ENCODE measurements at regions not wholly inside any gene's neighbourhood (a gene's known extent, or its start where the extent isn't known, plus 50 kb on each side); places are given as distances from the start of the nearest gene placed in this dataset.

DNA sequence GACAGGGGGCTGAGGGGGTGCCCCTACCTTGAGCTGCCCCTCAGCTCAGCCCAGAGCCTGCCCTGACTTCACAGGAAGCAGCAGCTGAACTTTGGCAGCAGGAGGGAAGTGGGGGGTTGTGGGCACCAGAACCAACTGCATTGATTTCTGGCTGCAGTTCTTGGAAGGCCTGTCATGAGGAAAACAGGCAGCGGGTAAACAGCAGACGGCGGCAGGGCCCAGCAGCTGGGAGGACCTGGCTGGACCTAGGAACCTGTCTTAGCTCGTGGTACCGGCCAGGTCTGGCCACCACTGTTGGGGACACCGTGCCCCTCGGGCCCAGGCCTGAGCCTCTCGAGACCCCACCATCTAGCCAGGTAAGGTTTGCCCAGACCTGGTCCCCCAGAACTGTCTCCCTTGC lies 154.2 kb upstream of the MYL2 start:
- ChIA-PET CTCF (ENCODE audit: partially characterized antibody) (interaction anchor here (0.6 to 1.6 kb wide), 3 partner anchors 50 to 1139 kb away, joined by 3 to 4 read pairs (median 3); no protein-coding TSS in a partner anchor), POLR2A (ENCODE audit: partially characterized antibody) (interaction anchor here (1.2 to 1.3 kb wide), 2 partner anchors 14 to 37 kb away, joined by 4 to 5 read pairs; no protein-coding TSS in a partner anchor)
- FAIRE-seq (no peak), DNase-seq (ENCODE audit: low read depth in 1 of 2, low spot score in 2 of 2) (no peak)
- Histone ChIP-seq H2AK5ac (ENCODE audit: low read depth, low read length) (no peak overlapping the region), H3K4me1 (replicated peaks in 1 of 4; ENCODE audit: control insufficient read depth in 3 of 4, insufficient read depth in 4 of 4, low read length in 3 of 4) (peaks cover 1 to 15% (median 11%) of the 10 kb centered on the region in 4 experiments; a peak in 6 of 7 replicates), H3K27ac (ENCODE audit: low read depth, low read length) (no peak overlapping the region), H2BK5ac (ENCODE audit: low read depth, low read length) (no peak overlapping the region), H3K27me3 (replicated peaks in 1 of 4; ENCODE audit: control insufficient read depth in 3 of 4, extremely low read depth in 1 of 4, insufficient read depth in 3 of 4, low read length in 3 of 4) (no peaks in the 10 kb centered on the region), H3K18ac (ENCODE audit: extremely low read depth, low read length) (no peak overlapping the region), H2BK12ac (ENCODE audit: low read depth, low read length) (no peak overlapping the region), H3K56ac (replicated peaks; ENCODE audit: insufficient read length, low read depth, low read length) (no peak overlapping the region), H2BK120ac (replicated peaks; ENCODE audit: low read depth, low read length) (no peak overlapping the region), H3K79me1 (ENCODE audit: low read depth, low read length) (no peaks in the 10 kb centered on the region; the same call in 1 of the 2 replicates), H2BK20ac (ENCODE audit: low read length) (no peak overlapping the region), H2AFZ (ENCODE audit: low read length) (no peak overlapping the region), H3K4ac (replicated peaks; ENCODE audit: insufficient read length, low read depth, low read length) (no peak overlapping the region), H3K79me2 (ENCODE audit: control insufficient read depth in 1 of 2, insufficient read depth in 2 of 2, low read length in 2 of 2) (peaks cover 0 to 7% of the 10 kb centered on the region in 2 experiments; a peak in 1 of 4 replicates), H3K4me2 (ENCODE audit: insufficient read depth in 1 of 2, low read depth in 2 of 2, low read length in 2 of 2) (no peak overlapping the region), H3K23ac (ENCODE audit: insufficient read length) (no peak overlapping the region), H4K91ac (replicated peaks; ENCODE audit: insufficient read length, low read length) (no peak overlapping the region), H3K9me3 (ENCODE audit: insufficient read depth in 2 of 2, low read depth in 1 of 2, low read length in 1 of 2) (no peaks in the 10 kb centered on the region), H2BK15ac (ENCODE audit: low read length) (no peak overlapping the region), H3K23me2 (ENCODE audit: low read depth, low read length) (no peaks in the 10 kb centered on the region), H4K5ac (ENCODE audit: insufficient read length, low read depth, low read length) (no peak overlapping the region), H4K20me1 (replicated peaks in 1 of 2; ENCODE audit: control insufficient read depth in 1 of 2, insufficient read depth in 2 of 2, low read length in 2 of 2) (peaks cover 0 to 2% of the 10 kb centered on the region in 2 experiments), H3K9ac (replicated peaks in 1 of 4; ENCODE audit: extremely low read depth in 1 of 4, low read depth in 3 of 4, low read length in 3 of 4) (no peak overlapping the region), H3K14ac (ENCODE audit: insufficient read length) (no peak overlapping the region), H3K36me3 (ENCODE audit: control insufficient read depth in 2 of 4, insufficient read depth in 4 of 4, low read length in 3 of 4) (no peaks in the 10 kb centered on the region), H3K4me3 (ENCODE audit: extremely low read depth in 1 of 4, insufficient read depth in 2 of 4, low read depth in 3 of 4, low read length in 4 of 4) (no peak overlapping the region), H4K8ac (ENCODE audit: extremely low read depth, insufficient read depth, low read length) (peak overlapping the region; percentile 7; the same call in 1 of the 2 replicates)
- 85% methylated on average over 8 of the region's 8 CpGs; no CpG with 5 or more reads in 1 of the 2 experiments for WGBS, 2 experiments (ENCODE audit: extremely low coverage in 1 of 2, insufficient coverage in 1 of 2, insufficient read length in 1 of 2, insufficient replicate concordance in 2 of 2, low coverage in 1 of 2, low lambda C conversion rate in 2 of 2, missing lambda C conversion rate in 1 of 2)
- TF ChIP-seq, protein P1, sequence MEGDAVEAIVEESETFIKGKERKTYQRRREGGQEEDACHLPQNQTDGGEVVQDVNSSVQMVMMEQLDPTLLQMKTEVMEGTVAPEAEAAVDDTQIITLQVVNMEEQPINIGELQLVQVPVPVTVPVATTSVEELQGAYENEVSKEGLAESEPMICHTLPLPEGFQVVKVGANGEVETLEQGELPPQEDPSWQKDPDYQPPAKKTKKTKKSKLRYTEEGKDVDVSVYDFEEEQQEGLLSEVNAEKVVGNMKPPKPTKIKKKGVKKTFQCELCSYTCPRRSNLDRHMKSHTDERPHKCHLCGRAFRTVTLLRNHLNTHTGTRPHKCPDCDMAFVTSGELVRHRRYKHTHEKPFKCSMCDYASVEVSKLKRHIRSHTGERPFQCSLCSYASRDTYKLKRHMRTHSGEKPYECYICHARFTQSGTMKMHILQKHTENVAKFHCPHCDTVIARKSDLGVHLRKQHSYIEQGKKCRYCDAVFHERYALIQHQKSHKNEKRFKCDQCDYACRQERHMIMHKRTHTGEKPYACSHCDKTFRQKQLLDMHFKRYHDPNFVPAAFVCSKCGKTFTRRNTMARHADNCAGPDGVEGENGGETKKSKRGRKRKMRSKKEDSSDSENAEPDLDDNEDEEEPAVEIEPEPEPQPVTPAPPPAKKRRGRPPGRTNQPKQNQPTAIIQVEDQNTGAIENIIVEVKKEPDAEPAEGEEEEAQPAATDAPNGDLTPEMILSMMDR (IDR thresholded peaks at IDR 0.05; ENCODE audit: control extremely low read depth in 1 of 3, insufficient read depth in 1 of 3, low read depth in 1 of 3, low read length in 3 of 3), result no peak
- TF ChIP-seq EP300 (IDR thresholded peaks at IDR 0.05; ENCODE audit: borderline replicate concordance in 1 of 2, low read depth in 2 of 2, low read length in 2 of 2), result no peak
- no peak for TF ChIP-seq SIX5 (IDR thresholded peaks at IDR 0.05; ENCODE audit: low read depth, low read length)
- no peak for TF ChIP-seq SRF (IDR thresholded peaks at IDR 0.05; ENCODE audit: low read depth, low read length)
- TF ChIP-seq, protein P2, sequence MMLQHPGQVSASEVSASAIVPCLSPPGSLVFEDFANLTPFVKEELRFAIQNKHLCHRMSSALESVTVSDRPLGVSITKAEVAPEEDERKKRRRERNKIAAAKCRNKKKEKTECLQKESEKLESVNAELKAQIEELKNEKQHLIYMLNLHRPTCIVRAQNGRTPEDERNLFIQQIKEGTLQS (IDR thresholded peaks at IDR 0.05; ENCODE audit: insufficient read depth, low read depth, low read length), result no peak
- no peak for TF ChIP-seq EZH2 (IDR thresholded peaks at IDR 0.05; ENCODE audit: low read depth, low read length, severe bottlenecking)
- TF ChIP-seq JUN (IDR thresholded peaks at IDR 0.05; ENCODE audit: low read depth, low read length), result no peak
- TF ChIP-seq POLR2AphosphoS5 (IDR thresholded peaks at IDR 0.05; ENCODE audit: low read depth, low read length), result no peak
- no peak for TF ChIP-seq ZNF274 (IDR thresholded peaks at IDR 0.05; ENCODE audit: borderline replicate concordance, extremely low read depth, low read length)
- no peak for TF ChIP-seq NANOG (IDR thresholded peaks at IDR 0.05; ENCODE audit: insufficient read depth, low read depth, low read length, poor library complexity, severe bottlenecking)
- no peak for TF ChIP-seq POU5F1 (IDR thresholded peaks at IDR 0.05; ENCODE audit: low read depth, low read length)
